SK-N-MC (cell line): ENCODE measurements at regions not wholly inside any gene's neighbourhood (a gene's known extent, or its start where the extent isn't known, plus 50 kb on each side); places are given as distances from the start of the nearest gene placed in this dataset.

Experiments
- DNase-seq: peaks from one replicate; pipeline ENCODE4 v3.0.0-alpha.2; 2011; ENCODE audit warnings: low read depth, low spot score
- H3K27ac ChIP-seq: fragments of 200-600 bp; sonication (generic); 2 replicates; pipeline ENCODE4 v1.5.1; 2016; ENCODE audit warnings: mixed run types
- H3K36me3 ChIP-seq: fragments of 200-600 bp; sonication (generic); 2 replicates; pipeline ENCODE4 v1.6.1; 2017; ENCODE audit warnings: antibody characterized with exemption, low read length, mixed read lengths; ENCODE audit not compliant: insufficient read depth
- H3K4me3 ChIP-seq: fragments of 200-600 bp; sonication (generic); 2 replicates; pipeline ENCODE4 v1.5.1; 2016
- H3K9ac ChIP-seq: fragments of 200-600 bp; sonication (generic); 2 replicates; pipeline ENCODE4 v1.8.0; 2017; ENCODE audit warnings: mixed run types, mixed read lengths; ENCODE audit not compliant: insufficient read length
- H3K9me3 ChIP-seq: fragments of 200-600 bp; sonication (generic); 2 replicates; pipeline ENCODE4 v1.6.1; 2017; ENCODE audit warnings: low read depth, mild to moderate bottlenecking, antibody characterized with exemption, low read length, moderate library complexity, mixed read lengths
- EZH2 ChIP-seq: fragments of 200-600 bp; sonication (generic); IDR thresholded peaks from one replicate; pipeline ENCODE4 v1.6.1; 2017; ENCODE audit warnings: antibody characterized with exemption
- FOXP2 ChIP-seq: optimal IDR thresholded peaks from 2 replicates; pipeline ENCODE3; 2011; ENCODE audit warnings: mild to moderate bottlenecking, moderate library complexity; ENCODE audit not compliant: insufficient read depth; ENCODE audit errors: extremely low read length, control extremely low read depth
- POLR2AphosphoS5 ChIP-seq: IDR thresholded peaks from 2 replicates; pipeline ENCODE4 v1.6.1; 2012; ENCODE audit warnings: mild to moderate bottlenecking, low read depth, low read length, borderline replicate concordance

DNA sequence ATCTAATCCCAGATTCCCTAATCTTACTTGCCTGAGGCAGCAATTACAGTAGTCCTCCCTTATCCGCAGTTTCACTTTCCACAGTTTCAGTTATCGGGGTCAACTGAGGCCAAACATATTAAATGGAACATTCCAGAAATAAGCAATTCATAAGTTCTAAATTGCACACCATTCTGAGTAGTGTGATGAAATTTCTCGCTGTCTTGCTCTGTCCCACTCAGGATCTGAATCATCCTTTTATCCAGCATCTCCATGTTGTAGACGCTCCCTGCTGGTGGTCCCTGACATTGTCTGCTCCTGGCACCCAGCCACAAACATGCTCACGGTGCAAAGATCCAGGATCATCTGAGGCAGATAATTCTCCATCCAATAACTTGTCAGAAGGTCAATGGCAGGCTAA lies 128.7 kb upstream of the CXCL12 start:
- no peak overlapping the region for H3K9ac ChIP-seq
- no peak overlapping the region for H3K4me3 ChIP-seq
- TF ChIP-seq EZH2 (no peak), FOXP2 (no peak), POLR2AphosphoS5 (no peak)
- H3K27ac ChIP-seq = no peak overlapping the region
- DNase-seq = no peak
- no peaks in the 10 kb centered on the region for H3K9me3 ChIP-seq
- no peaks in the 10 kb centered on the region for H3K36me3 ChIP-seq

DNA sequence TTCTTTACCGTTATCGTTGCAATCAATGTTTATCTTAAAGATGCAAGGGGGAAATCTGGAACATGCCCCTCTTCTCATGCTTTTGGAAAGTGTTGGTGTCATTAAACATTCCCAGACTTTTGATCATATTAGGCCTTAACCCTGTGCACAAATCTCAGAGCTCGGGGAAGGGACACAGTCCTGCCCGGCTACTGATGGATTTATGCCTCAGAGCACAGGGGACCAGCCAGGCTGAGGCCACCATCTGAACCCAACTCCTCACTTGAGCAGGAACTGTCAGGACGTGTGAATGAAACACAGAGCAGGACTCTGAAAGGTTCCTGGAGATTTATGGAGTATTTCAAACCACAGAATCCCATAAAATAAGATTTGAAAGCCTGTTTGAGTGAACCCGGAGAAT lies 132.0 kb upstream of the CXCL12 start:
- no peaks in the 10 kb centered on the region for H3K9me3 ChIP-seq
- H3K4me3 ChIP-seq = no peak overlapping the region
- H3K27ac ChIP-seq = no peak overlapping the region
- no peak overlapping the region for H3K9ac ChIP-seq
- TF ChIP-seq FOXP2 (no peak), EZH2 (no peak), POLR2AphosphoS5 (no peak)
- no peaks in the 10 kb centered on the region for H3K36me3 ChIP-seq
- no peak for DNase-seq

DNA sequence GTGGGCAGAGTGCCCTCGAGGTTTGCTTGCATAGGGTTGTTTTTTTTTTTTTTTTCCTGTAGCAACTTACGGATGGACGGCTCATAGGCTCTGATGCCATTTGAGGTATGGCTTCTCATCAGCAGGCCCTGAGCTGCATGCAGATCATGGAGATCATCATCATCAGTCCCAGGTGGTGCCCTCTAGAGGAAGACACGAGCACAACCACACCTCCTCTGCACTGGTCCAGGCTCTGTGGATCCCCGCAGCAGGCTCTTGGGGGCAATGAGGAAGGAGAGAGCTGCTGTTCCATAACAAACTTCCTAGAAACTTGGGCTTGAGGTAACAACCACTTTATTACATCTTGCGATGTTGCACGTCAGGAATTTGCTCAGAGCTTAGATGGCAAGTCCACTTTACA lies 132.7 kb upstream of the CXCL12 start:
- H3K4me3 ChIP-seq = no peak overlapping the region
- TF ChIP-seq FOXP2 (no peak), POLR2AphosphoS5 (no peak), EZH2 (no peak)
- no peaks in the 10 kb centered on the region for H3K36me3 ChIP-seq
- no peak overlapping the region for H3K27ac ChIP-seq
- DNase-seq = no peak
- no peak overlapping the region for H3K9ac ChIP-seq
- H3K9me3 ChIP-seq = no peaks in the 10 kb centered on the region

- no peak for DNase-seq
- Histone ChIP-seq H3K9ac (no peak overlapping the region), H3K4me3 (no peak overlapping the region), H3K27ac (no peak overlapping the region), H3K9me3 (no peaks in the 10 kb centered on the region), H3K36me3 (no peaks in the 10 kb centered on the region)
- no peak for TF ChIP-seq EZH2
- TF ChIP-seq POLR2AphosphoS5 = no peak
- no peak for TF ChIP-seq FOXP2
Observed at GRCh38 chr10:44519361-44519760, 134.5 kb upstream of the CXCL12 start.

DNA sequence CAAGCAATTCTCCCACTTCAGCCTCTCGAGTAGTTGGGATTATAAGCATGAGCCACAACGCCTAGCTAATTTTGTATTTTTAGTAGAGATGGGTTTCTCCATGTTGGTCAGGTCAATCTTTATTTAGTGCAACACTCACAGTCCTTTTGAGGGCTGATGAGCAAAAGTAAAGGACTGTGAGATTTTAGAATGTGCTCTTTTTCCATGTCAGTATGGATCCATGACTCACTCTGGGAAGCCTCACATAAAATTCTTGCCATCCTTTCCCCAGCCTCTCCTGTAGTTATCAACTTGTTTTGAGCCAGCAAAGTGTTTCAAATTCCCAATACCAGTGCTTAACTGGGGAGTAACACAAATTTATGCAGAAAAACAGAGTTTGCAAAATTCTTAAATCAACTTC lies 135.8 kb upstream of the CXCL12 start:
- no peak for DNase-seq
- Histone ChIP-seq H3K9me3 (no peaks in the 10 kb centered on the region), H3K9ac (no peak overlapping the region), H3K4me3 (no peak overlapping the region), H3K27ac (no peak overlapping the region), H3K36me3 (no peaks in the 10 kb centered on the region)
- no peak for TF ChIP-seq EZH2
- no peak for TF ChIP-seq POLR2AphosphoS5
- no peak for TF ChIP-seq FOXP2

- no peak for TF ChIP-seq POLR2AphosphoS5
- TF ChIP-seq FOXP2 = no peak
- no peak for TF ChIP-seq EZH2
- no peaks in the 10 kb centered on the region for H3K9me3 ChIP-seq
- DNase-seq = no peak
- H3K9ac ChIP-seq = no peak overlapping the region
- H3K27ac ChIP-seq = no peak overlapping the region
- no peak overlapping the region for H3K4me3 ChIP-seq
- H3K36me3 ChIP-seq = no peaks in the 10 kb centered on the region
Observed at GRCh38 chr10:44539178-44539577, 154.3 kb upstream of the CXCL12 start.

DNA sequence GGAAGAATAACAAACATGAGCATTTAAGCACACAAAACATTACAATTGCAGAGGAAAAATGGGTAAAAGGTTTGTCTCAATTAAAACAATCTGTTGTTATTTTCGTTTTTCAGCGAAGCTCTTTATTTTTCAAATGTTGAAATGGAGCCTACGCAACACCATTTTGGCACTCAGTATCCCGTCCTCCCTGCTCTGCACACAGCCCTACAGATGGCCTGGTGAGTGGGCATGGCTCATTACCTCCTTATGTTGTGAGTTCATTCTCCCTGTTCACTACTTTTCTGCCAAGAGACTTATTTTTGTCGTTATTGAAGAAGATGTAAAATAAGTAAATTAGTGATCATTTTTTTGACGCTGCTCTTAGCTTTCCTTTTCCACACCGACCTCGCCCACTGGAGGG lies 167.8 kb upstream of the CXCL12 start:
- no peaks in the 10 kb centered on the region for H3K36me3 ChIP-seq
- H3K27ac ChIP-seq = no peak overlapping the region
- TF ChIP-seq EZH2 = no peak
- no peak for TF ChIP-seq FOXP2
- TF ChIP-seq POLR2AphosphoS5 = no peak
- H3K9me3 ChIP-seq = no peaks in the 10 kb centered on the region
- no peak overlapping the region for H3K9ac ChIP-seq
- H3K4me3 ChIP-seq = no peak overlapping the region
- DNase-seq = no peak

DNA sequence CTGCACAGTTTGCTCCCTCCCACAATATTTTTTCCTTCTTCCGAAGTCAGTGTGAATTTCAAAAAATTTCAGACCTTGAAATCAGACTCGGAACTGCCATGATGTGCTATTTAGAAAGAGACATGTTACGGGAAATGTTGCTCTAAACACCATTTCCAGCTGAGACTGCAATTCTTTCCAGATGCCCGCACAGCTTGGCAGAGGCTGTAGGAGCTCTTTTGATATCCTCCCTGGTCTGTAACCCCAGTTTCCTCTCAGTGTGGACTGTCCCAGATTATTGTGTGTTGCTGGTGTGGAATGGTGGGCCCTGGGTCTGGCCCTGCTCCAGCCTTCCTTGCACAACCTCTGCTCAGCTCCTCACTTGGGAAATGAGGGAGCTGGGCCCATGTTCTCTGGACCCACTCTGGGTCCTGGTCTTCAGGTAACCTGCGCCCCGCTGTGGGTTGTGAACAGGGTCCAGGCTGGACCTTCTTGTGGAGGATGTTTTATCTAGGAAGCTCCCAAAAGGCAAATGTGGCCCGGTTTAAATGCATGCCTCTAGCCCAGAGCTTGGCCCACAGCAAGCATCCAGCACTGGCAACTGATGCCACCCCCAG lies 172.8 kb upstream of the CXCL12 start:
- no peak for DNase-seq
- Histone ChIP-seq H3K9ac (no peak overlapping the region), H3K27ac (no peak overlapping the region), H3K9me3 (no peaks in the 10 kb centered on the region), H3K36me3 (no peaks in the 10 kb centered on the region), H3K4me3 (no peak overlapping the region)
- TF ChIP-seq FOXP2 = no peak
- TF ChIP-seq EZH2 = no peak
- TF ChIP-seq POLR2AphosphoS5 = no peak

GRCh38 chr10:44558521-44558920 lies 173.6 kb upstream of the CXCL12 start:
- no peak for TF ChIP-seq FOXP2
- TF ChIP-seq EZH2 = no peak
- TF ChIP-seq POLR2AphosphoS5 = no peak
- Histone ChIP-seq H3K4me3 (no peak overlapping the region), H3K9ac (no peak overlapping the region), H3K9me3 (no peaks in the 10 kb centered on the region), H3K36me3 (no peaks in the 10 kb centered on the region), H3K27ac (no peak overlapping the region)
- no peak for DNase-seq
